Testis (tissue), 2 donors: ENCODE measurements at regions not wholly inside any gene's neighbourhood (a gene's known extent, or its start where the extent isn't known, plus 50 kb on each side); places are given as distances from the start of the nearest gene placed in this dataset.
"Not testable (repeated sequence)": the region's sequence is repeated elsewhere in the genome, so short reads cannot be mapped to it uniquely, and the experiment has no call there.

Source experiments
- DNase-seq: peaks from one replicate; pipeline ENCODE4 v3.0.0-alpha.2; 2019
- H3K27ac ChIP-seq, 2 donors: fragments of 200-600 bp; sonication (generic); one replicate each; pipeline ENCODE4 v1.5.1; 2019
- H3K27me3 ChIP-seq: fragments of 200-600 bp; sonication (generic); one replicate; pipeline ENCODE4 v1.5.1; 2019
- H3K36me3 ChIP-seq: fragments of 200-600 bp; sonication (generic); one replicate; pipeline ENCODE4 v1.5.1; 2017; ENCODE audit warnings: low read depth; ENCODE audit errors: missing control alignments
- H3K4me1 ChIP-seq: fragments of 200-600 bp; sonication (generic); one replicate; pipeline ENCODE4 v1.5.1; 2019
- H3K4me3 ChIP-seq, 2 donors: fragments of 200-600 bp; sonication (generic); one replicate each; pipeline ENCODE4 v1.5.1; 2017 to 2019
- H3K9me3 ChIP-seq: fragments of 200-600 bp; sonication (generic); one replicate; pipeline ENCODE4 v1.5.1; 2017
- CTCF ChIP-seq, 3 experiments: fragments of 450-650 bp in 2 of 3; fragments of 200-600 bp in 1 of 3; sonication (generic) in 1 of 3; IDR thresholded peaks; one replicate each; pipeline ENCODE4 v1.5.1; 2016 to 2019; ENCODE audit warnings: antibody characterized with exemption in 3 of 3, mild to moderate bottlenecking in 2 of 3, moderate library complexity in 1 of 3
- POLR2A ChIP-seq: fragments of 450-650 bp; IDR thresholded peaks from one replicate; pipeline ENCODE4 v1.6.1; 2017; ENCODE audit warnings: antibody characterized with exemption, mild to moderate bottlenecking, moderate library complexity
- WGBS, 2 donors: methylation state at CpG; one replicate each; pipeline ENCODE4 v1.1.5; 2018; 5-methylcytosine and 5-hydroxymethylcytosine counted together
- intact Hi-C: fragments of 100-400 bp; cut with DNase I; formaldehyde crosslinking; loops from one replicate; pipeline ENCODE4 v1.15.1; 2023; ENCODE audit warnings: low total_unique reads

DNA sequence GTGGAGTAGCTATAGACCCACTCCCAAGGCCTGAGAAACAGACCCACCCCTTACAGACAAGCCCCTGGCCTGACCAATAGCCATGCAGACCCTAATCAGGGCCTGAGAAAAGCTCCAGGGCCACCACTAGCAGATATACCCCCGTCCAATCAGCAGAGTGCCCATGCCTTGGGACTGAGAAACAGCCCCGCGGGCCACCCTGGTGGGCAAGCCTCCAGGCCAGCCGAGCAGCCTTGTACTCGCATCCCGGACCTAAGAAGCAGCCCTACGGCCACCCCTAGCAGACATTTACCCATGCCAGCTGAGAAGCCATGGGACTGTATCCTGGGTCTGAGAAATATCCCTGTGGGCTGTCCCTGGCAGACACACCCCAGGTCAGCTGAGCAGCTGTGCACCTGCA is 436.5 kb downstream of the SMARCA1 start:
- WGBS, 2 donors, result no CpG with 5 or more reads among the region's 7 CpGs
- intact Hi-C loops, result no loop called here
- Histone ChIP-seq H3K9me3 (no peaks in the 10 kb centered on the region), H3K27ac (no peak overlapping the region), H3K27me3 (no peaks in the 10 kb centered on the region), H3K4me1 (no peaks in the 10 kb centered on the region), H3K4me3 (no peak overlapping the region), H3K36me3 (no peaks in the 10 kb centered on the region)
- TF ChIP-seq CTCF (IDR thresholded peaks at IDR 0.05) (no peak), POLR2A (no peak)
- DNase-seq, result no peak

DNA sequence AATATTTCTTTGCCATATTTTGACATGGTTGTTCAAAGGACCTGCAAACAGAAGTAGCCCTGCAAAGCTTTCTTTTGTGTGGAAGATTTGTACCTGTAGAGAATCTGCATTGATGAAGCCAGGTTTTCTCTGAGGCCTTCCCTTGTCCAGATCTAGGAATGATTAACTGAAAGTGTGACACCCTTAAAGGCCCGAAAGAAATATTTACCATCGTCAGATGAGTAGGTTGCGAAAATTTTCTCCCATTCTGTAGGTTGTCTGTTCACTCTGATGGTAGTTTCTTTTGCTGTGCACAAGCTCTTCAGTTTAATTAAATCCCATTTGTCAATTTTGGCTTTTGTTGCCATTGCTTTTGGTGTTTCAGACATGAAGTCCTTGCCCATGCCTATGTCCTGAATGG is 439.0 kb downstream of the SMARCA1 start:
- 91 to 97% methylated on average over 3 of the region's 3 CpGs for WGBS, 2 donors

DNA sequence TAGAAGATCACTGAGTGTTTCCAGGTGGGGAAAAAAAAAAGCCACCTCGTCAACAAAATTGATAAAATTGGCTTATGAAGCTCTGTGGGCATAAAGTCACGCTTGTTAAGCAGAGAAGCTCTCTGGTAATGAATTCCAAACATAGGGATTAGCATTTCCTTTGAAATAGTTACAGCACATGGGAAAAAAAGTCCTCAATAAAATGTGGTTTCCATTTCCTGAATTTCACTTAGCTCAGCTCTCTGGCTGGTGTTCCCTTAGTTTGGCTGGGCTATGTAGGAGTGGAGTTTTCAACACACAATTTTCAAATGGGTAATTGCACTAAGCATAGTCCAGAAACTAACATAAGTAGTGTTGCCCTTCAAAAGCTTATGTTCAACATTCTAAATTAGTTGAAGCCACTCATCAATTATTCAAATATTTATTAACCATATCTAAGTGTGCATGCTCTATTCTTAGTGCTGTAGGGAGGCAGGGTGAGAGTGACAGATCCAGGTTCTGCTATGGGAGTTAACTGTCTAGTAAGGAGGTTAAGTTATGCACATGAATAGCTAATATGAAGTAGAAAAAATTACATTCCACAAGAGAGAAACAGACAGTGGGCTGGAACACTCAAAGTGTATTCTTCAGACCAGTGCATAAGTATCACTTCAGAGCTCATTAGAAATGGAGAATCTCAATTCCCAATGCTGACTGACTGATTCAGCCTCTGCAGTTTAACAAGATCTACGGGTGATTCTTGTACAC is 445.7 kb downstream of the SMARCA1 start:
- Histone ChIP-seq H3K4me3 (no peak overlapping the region), H3K4me1 (no peaks in the 10 kb centered on the region), H3K27me3 (no peaks in the 10 kb centered on the region), H3K36me3 (no peaks in the 10 kb centered on the region), H3K9me3 (no peaks in the 10 kb centered on the region), H3K27ac (no peak overlapping the region)
- DNase-seq, result no peak
- WGBS, 2 donors, result 40 to 48% methylated on average over 3 of the region's 3 CpGs
- TF ChIP-seq CTCF (IDR thresholded peaks at IDR 0.05) (no peak), POLR2A (no peak)
- intact Hi-C loops, result no loop called here

More for the DNA sequence above, 439.0 kb downstream of the SMARCA1 start:
- H3K27ac ChIP-seq, intact Hi-C loops, DNase-seq, H3K9me3 ChIP-seq, H3K27me3 ChIP-seq, H3K36me3 ChIP-seq, H3K4me1 ChIP-seq, H3K4me3 ChIP-seq: not testable (repeated sequence)

DNA sequence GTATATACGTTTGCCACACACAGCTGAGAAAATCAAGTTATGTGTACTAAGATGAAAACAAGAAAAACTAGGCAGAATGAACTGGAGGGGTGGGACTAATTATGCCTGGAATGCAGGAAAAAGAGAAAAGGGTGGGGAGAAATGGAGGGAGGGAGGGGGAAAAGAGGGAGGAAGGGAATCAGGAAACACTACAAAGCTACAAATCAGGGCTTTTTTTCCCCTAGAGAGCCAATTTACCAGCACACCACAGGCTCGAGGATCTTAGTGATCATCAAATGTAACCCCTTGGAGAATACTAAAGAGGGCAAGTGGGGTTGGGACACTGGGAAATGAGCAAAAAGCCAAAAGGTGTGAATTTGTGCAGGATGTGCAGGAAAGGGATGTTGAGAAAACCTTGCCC is 451.9 kb downstream of the SMARCA1 start:
- WGBS, 2 donors, result 0 to 10% methylated on average over 2 of the region's 2 CpGs

GRCh38 chrX:129065895-129066294 is 457.4 kb downstream of the SMARCA1 start:
- no peak for TF ChIP-seq POLR2A
- TF ChIP-seq CTCF (IDR thresholded peaks at IDR 0.05), result no peak
- H3K27ac ChIP-seq, result no peak overlapping the region
- H3K4me1 ChIP-seq, result no peaks in the 10 kb centered on the region
- intact Hi-C loops, result no loop called here
- no peak for DNase-seq
- H3K36me3 ChIP-seq, result no peaks in the 10 kb centered on the region
- H3K9me3 ChIP-seq, result no peaks in the 10 kb centered on the region
- no peaks in the 10 kb centered on the region for H3K27me3 ChIP-seq
- WGBS, 2 donors, result 85 to 88% methylated on average over 1 of the region's 1 CpG
- H3K4me3 ChIP-seq, result no peak overlapping the region

More for the DNA sequence above, 451.9 kb downstream of the SMARCA1 start:
- no peak overlapping the region for H3K4me3 ChIP-seq
- no peaks in the 10 kb centered on the region for H3K36me3 ChIP-seq
- DNase-seq, result no peak
- no peaks in the 10 kb centered on the region for H3K27me3 ChIP-seq
- H3K27ac ChIP-seq, result no peak overlapping the region
- no peaks in the 10 kb centered on the region for H3K4me1 ChIP-seq
- TF ChIP-seq CTCF (IDR thresholded peaks at IDR 0.05) (no peak), POLR2A (no peak)
- intact Hi-C loops, result no loop called here
- no peaks in the 10 kb centered on the region for H3K9me3 ChIP-seq
